ENCODE measurements at regions not wholly inside any gene's neighbourhood (a gene's known extent, or its start where the extent isn't known, plus 50 kb on each side); places are given as distances from the start of the nearest gene placed in this dataset.
"Not testable (repeated sequence)": the region's sequence is repeated elsewhere in the genome, so short reads cannot be mapped to it uniquely, and the experiment has no call there.

GRCh38 chr9:80797831-80798688 is 891.3 kb downstream of the TLE1 start:
- peak; percentile 32 for DNase-seq (ENCODE audit: missing footprints)
- intact Hi-C loops (cut with DNase I) = no loop called here
- ATAC-seq = peak; percentile 93

GRCh38 chr9:80797101-80797829 is 892.1 kb downstream of the TLE1 start:
- intact Hi-C loops (cut with DNase I) = no loop called here
- peak; percentile 49 for ATAC-seq

GRCh38 chr9:80796632-80797031 is 892.7 kb downstream of the TLE1 start:
- intact Hi-C loops (cut with DNase I) = no loop called here
- ATAC-seq (no peak), DNase-seq (ENCODE audit: missing footprints) (peak; percentile 60)

More at GRCh38 chr9:80797101-80797829, 892.1 kb downstream of the TLE1 start:
- DNase-seq (ENCODE audit: missing footprints) = no peak

- DNase-seq (ENCODE audit: missing footprints) (no peak), ATAC-seq (no peak)
- intact Hi-C loops (cut with DNase I) = no loop called here
Measured at GRCh38 chr9:80794197-80794596, 895.1 kb downstream of the TLE1 start.

GRCh38 chr9:80793706-80794105 is 895.6 kb downstream of the TLE1 start:
- DNase-seq (ENCODE audit: missing footprints) = no peak
- intact Hi-C loops (cut with DNase I) = no loop called here
- no peak for ATAC-seq

- DNase-seq (ENCODE audit: missing footprints) = peak; percentile 22
- intact Hi-C loops (cut with DNase I) = no loop called here
- ATAC-seq = peak; percentile 74
Measured at GRCh38 chr9:80792726-80793125, 896.6 kb downstream of the TLE1 start.

GRCh38 chr9:80791836-80792235 is 897.5 kb downstream of the TLE1 start:
- no peak for DNase-seq (ENCODE audit: missing footprints)
- ATAC-seq = no peak
- intact Hi-C loops (cut with DNase I) = no loop called here

- no peak for DNase-seq (ENCODE audit: missing footprints)
- ATAC-seq = no peak
- intact Hi-C loops (cut with DNase I) = no loop called here
Measured at GRCh38 chr9:80790764-80791163, 898.6 kb downstream of the TLE1 start.

- ATAC-seq = no peak
- intact Hi-C loops (cut with DNase I) = no loop called here
Measured at GRCh38 chr9:80789831-80790230, 899.5 kb downstream of the TLE1 start.

GRCh38 chr9:80787636-80788035 is 901.7 kb downstream of the TLE1 start:
- DNase-seq (ENCODE audit: missing footprints) (no peak), ATAC-seq (no peak)
- intact Hi-C loops (cut with DNase I) = no loop called here

More at GRCh38 chr9:80789831-80790230, 899.5 kb downstream of the TLE1 start:
- DNase-seq (ENCODE audit: missing footprints) = no peak

GRCh38 chr9:80784647-80785046 is 904.7 kb downstream of the TLE1 start:
- no peak for ATAC-seq

GRCh38 chr9:80775971-80776370 is 913.4 kb downstream of the TLE1 start:
- intact Hi-C loops (cut with DNase I) = no loop called here
- ATAC-seq = no peak
- DNase-seq (ENCODE audit: missing footprints) = no peak

More at GRCh38 chr9:80784647-80785046, 904.7 kb downstream of the TLE1 start:
- no peak for DNase-seq (ENCODE audit: missing footprints)
- intact Hi-C loops (cut with DNase I) = no loop called here

- intact Hi-C loops (cut with DNase I) = no loop called here
- ATAC-seq = no peak
Measured at GRCh38 chr9:80775530-80775929, 913.8 kb downstream of the TLE1 start.

GRCh38 chr9:80771555-80772347 is 917.6 kb downstream of the TLE1 start:
- no peak for ATAC-seq
- intact Hi-C loops (cut with DNase I) = no loop called here
- DNase-seq (ENCODE audit: missing footprints) = no peak

More at GRCh38 chr9:80775530-80775929, 913.8 kb downstream of the TLE1 start:
- no peak for DNase-seq (ENCODE audit: missing footprints)

- intact Hi-C loops (cut with DNase I) = no loop called here
- ATAC-seq = no peak
- no peak for DNase-seq (ENCODE audit: missing footprints)
Measured at GRCh38 chr9:80763536-80763935, 925.8 kb downstream of the TLE1 start.

- ATAC-seq (no peak), DNase-seq (ENCODE audit: missing footprints) (no peak)
- intact Hi-C loops (cut with DNase I) = no loop called here
Measured at GRCh38 chr9:80755586-80755985, 933.8 kb downstream of the TLE1 start.

GRCh38 chr9:80747056-80747455 is 942.3 kb downstream of the TLE1 start:
- DNase-seq (ENCODE audit: missing footprints); intact Hi-C loops (cut with DNase I); ATAC-seq: not testable (repeated sequence)

- DNase-seq (ENCODE audit: missing footprints) (no peak), ATAC-seq (no peak)
- intact Hi-C loops (cut with DNase I) = no loop called here
Measured at GRCh38 chr9:80732506-80732905, 956.8 kb downstream of the TLE1 start.

GRCh38 chr9:80720579-80720978 is 968.8 kb downstream of the TLE1 start:
- ATAC-seq (no peak), DNase-seq (ENCODE audit: missing footprints) (no peak)
- intact Hi-C loops (cut with DNase I) = no loop called here
